ENCODE measurements at regions not wholly inside any gene's neighbourhood (a gene's known extent, or its start where the extent isn't known, plus 50 kb on each side); places are given as distances from the start of the nearest gene placed in this dataset.

DNA sequence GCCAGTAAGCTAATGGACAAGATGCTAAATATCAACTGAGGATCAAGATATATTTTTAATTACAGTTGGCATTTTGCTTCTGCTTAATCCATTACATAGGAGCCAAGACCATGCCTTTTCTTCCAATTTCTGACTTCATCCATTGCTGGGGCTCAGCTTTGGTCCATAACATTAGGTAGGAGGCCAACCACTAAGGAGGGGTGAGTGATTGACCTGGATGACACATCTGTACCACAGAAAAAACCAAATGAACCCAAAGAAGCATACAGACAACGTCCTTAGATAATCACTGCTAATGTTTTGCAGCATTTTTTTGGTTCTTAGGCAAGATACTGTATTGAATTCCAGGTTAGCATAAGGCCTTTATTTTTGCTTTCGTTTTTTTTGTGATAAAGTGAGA is 353.2 kb upstream of the KCNH8 start:
- DNase-seq (ENCODE audit: low spot score) = no peak
- TF ChIP-seq, protein P1, sequence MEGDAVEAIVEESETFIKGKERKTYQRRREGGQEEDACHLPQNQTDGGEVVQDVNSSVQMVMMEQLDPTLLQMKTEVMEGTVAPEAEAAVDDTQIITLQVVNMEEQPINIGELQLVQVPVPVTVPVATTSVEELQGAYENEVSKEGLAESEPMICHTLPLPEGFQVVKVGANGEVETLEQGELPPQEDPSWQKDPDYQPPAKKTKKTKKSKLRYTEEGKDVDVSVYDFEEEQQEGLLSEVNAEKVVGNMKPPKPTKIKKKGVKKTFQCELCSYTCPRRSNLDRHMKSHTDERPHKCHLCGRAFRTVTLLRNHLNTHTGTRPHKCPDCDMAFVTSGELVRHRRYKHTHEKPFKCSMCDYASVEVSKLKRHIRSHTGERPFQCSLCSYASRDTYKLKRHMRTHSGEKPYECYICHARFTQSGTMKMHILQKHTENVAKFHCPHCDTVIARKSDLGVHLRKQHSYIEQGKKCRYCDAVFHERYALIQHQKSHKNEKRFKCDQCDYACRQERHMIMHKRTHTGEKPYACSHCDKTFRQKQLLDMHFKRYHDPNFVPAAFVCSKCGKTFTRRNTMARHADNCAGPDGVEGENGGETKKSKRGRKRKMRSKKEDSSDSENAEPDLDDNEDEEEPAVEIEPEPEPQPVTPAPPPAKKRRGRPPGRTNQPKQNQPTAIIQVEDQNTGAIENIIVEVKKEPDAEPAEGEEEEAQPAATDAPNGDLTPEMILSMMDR (IDR thresholded peaks at IDR 0.05; ENCODE audit: extremely low read depth, missing control alignments) = no peak

DNA sequence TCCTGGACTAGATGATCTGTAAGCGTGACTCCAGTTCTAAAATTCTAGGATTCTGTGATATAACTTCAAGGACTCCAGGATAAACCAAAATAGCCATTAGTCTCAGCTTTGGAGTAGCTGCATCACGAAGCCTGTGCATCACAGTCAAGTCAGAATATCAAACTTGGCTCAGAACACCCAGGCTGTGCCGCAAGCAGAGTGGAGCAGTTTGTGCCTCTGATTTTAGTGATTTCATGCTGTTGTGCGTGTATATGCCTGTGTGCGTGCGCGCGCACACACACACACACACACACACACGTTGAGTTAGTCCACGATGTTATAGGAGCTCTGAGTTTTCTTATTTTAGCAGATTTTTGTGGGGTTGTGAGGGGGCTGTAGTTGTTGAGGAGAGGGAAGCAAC is 356.6 kb upstream of the KCNH8 start:
- DNase-seq (ENCODE audit: low spot score) = no peak
- TF ChIP-seq, protein P1 (IDR thresholded peaks at IDR 0.05; ENCODE audit: extremely low read depth, missing control alignments) = no peak

DNA sequence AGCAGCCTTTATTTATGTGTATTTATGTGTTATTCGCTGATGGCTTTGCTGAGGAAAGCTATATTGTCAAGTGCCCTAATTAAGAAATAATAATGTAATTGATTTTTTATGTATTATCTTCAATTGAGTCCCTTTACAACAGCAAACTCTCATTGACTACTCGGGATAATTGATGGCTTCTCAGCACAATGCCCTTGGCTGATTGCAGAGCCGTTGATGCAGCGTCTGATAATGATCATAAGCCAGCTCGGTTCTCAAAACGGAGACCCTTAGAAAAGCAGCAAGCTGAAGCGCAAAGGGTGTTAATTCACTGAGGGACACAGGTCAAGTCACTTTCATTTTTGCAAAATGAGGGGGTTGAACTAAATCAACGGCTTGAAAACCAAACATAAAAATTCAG is 357.1 kb upstream of the KCNH8 start:
- no peak for DNase-seq (ENCODE audit: low spot score)
- TF ChIP-seq, protein P1 (IDR thresholded peaks at IDR 0.05; ENCODE audit: extremely low read depth, missing control alignments) = no peak

DNA sequence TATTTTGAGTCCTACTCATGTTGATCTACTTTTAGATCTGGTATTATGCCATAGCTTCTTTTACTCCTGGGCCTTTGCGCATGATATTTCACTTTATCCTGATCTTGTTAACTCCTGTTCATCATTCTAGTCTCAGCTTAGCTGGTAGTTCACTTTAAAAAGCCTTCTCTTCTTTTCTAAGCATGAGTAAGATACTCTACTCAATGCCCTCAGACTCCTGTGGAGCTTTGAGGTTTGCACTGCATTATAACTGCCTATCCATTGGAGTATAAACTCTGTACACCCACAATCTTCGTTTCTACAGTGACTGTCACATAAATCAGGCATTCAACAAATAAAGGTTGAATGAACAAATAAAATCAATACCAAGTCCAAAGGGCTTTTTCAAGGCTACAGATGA is 357.9 kb upstream of the KCNH8 start:
- TF ChIP-seq, protein P1 (IDR thresholded peaks at IDR 0.05; ENCODE audit: extremely low read depth, missing control alignments) = no peak
- no peak for DNase-seq (ENCODE audit: low spot score)

DNA sequence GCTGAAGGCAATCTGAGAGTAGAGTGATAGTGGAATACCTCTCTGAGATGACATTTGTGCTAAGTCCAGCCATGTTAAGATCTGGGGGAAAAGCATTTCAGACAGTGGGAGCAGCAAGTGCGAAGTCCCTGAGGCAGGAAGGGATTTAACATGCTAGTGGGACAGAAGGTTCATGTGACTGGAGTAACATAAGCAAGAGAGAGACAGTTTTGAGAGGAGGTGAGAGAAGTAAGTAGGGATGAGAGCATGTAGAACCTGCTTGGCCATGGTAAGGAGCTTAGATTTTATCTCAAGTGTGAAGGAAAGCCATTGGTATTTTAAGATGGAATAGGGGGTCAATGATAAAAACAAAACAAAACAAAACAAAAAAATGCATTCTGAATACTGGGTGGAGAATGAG is 358.6 kb upstream of the KCNH8 start:
- TF ChIP-seq, protein P1 (IDR thresholded peaks at IDR 0.05; ENCODE audit: extremely low read depth, missing control alignments) = no peak
- DNase-seq (ENCODE audit: low spot score) = no peak

DNA sequence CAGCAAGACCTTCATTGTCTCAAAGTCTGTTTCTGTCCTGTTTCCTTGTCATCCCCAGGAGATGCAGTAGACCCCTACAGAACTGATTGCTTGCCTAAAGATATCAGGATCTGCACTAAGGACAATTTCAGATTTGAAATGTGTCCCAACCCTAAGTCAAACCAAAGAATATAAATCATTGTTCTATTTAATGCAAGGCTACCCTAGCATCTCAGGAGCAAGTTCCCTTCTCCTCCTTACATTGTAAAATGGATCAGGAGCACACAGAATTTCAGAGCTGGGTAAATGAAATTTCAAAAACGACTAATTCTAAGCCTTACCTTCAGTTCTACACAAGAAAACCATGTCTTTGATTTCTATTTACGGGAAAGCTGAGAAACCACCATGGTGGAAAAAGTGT is 360.9 kb upstream of the KCNH8 start:
- TF ChIP-seq, protein P1 (IDR thresholded peaks at IDR 0.05; ENCODE audit: extremely low read depth, missing control alignments) = no peak
- DNase-seq (ENCODE audit: low spot score) = no peak

DNA sequence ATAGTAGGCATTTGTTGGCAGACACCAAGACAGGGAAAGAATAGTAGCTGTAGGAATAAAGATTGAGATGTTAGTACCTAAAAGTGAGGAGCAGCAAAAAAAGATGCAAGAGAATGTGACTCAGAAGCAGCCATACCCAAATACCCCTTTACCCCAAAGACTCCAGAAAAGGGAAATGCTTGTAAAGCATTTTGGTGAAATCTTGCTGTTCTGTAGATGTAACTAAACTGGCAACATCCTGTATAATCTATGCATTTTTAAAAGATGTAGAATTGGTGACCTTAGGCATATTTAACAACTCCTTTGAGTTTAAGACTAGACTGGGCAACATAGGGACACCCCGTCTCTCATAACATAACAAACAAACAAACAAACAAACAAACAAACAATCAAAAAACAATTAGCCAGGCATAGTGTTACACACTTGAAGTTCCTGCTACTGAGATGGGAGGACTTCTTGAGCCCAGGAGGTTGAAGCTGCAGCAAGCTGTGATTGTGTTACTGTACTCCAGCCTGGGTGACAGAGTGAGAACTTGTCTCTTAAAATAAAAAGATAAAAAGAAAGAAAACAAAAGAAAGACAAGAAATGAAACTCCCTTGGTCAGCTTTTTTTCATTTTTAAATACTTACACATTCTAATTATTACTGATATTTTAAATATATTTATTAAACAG is 361.5 kb upstream of the KCNH8 start:
- DNase-seq (ENCODE audit: low spot score) = no peak
- TF ChIP-seq, protein P1 (IDR thresholded peaks at IDR 0.05; ENCODE audit: extremely low read depth, missing control alignments) = no peak
